ENCODE measurements at regions not wholly inside any gene's neighbourhood (a gene's known extent, or its start where the extent isn't known, plus 50 kb on each side); places are given as distances from the start of the nearest gene placed in this dataset.

- Mint-ChIP-seq H3K9me3 (peaks cover 13 to 20% of the 10 kb centered on the region in 2 experiments; a peak in 4 of 5 replicates), H3K36me3 (ENCODE audit: insufficient read depth in 1 of 3, low read depth in 3 of 3) (peaks cover 3 to 24% (median 22%) of the 10 kb centered on the region in 3 experiments), H3K27ac (no peak overlapping the region), H3K27me3 (ENCODE audit: low read depth) (no peaks in the 10 kb centered on the region), H3K4me1 (peaks cover 0 to 5% of the 10 kb centered on the region in 2 experiments; a peak in 2 of 4 replicates), H3K4me3 (no peak overlapping the region)
- Histone ChIP-seq H3T11ph (ENCODE audit: low read length) (no peak overlapping the region), H2AFZ (ENCODE audit: low read length) (no peak overlapping the region), H3K27me3 (ENCODE audit: insufficient read depth, low read length) (no peaks in the 10 kb centered on the region), H2BK120ac (ENCODE audit: low read depth, low read length, poor library complexity, severe bottlenecking) (no peak overlapping the region), H2BK12ac (ENCODE audit: insufficient read length, low read depth, low read length) (no peak overlapping the region), H3K4ac (ENCODE audit: low read depth, low read length) (no peak overlapping the region), H3K4me1 (ENCODE audit: insufficient read depth, low read length) (no peaks in the 10 kb centered on the region; the same call in 1 of the 2 replicates), H3K9me3 (ENCODE audit: control insufficient read depth, low read depth, low read length) (no peaks in the 10 kb centered on the region), H3K14ac (ENCODE audit: insufficient read depth, low read length) (no peak overlapping the region), H3K79me1 (ENCODE audit: insufficient read depth, low read depth, low read length, poor library complexity, severe bottlenecking) (no peaks in the 10 kb centered on the region), H3K23me2 (ENCODE audit: insufficient read length, low read depth, low read length, poor library complexity, severe bottlenecking) (no peaks in the 10 kb centered on the region), H2BK5ac (ENCODE audit: insufficient read length, low read length) (no peak overlapping the region), H3K18ac (ENCODE audit: insufficient read length, low read depth, low read length) (no peak overlapping the region), H3K79me2 (ENCODE audit: insufficient read depth, low read length) (no peaks in the 10 kb centered on the region), H3K23ac (ENCODE audit: insufficient read length, low read depth, low read length) (no peak overlapping the region), H3K4me2 (ENCODE audit: insufficient read depth, insufficient read length, low read length) (no peak overlapping the region), H2BK20ac (ENCODE audit: low read depth, low read length, poor library complexity, severe bottlenecking) (no peak overlapping the region), H3K56ac (ENCODE audit: insufficient read length, low read depth, low read length) (no peak overlapping the region), H4K5ac (ENCODE audit: insufficient read length, low read depth, low read length) (no peak overlapping the region), H4K20me1 (ENCODE audit: control insufficient read depth, insufficient read depth, insufficient read length) (no peaks in the 10 kb centered on the region), H2AK5ac (ENCODE audit: insufficient read length, low read length) (no peak overlapping the region), H2BK15ac (ENCODE audit: low read depth, low read length) (no peak overlapping the region), H3K27ac (ENCODE audit: insufficient read length, low read depth, low read length) (no peak overlapping the region), H4K8ac (replicated peaks; ENCODE audit: insufficient read length, low read depth, low read length) (no peak overlapping the region), H4K91ac (ENCODE audit: insufficient read length, low read depth, low read length) (no peak overlapping the region), H3K9ac (ENCODE audit: extremely low read depth, insufficient read length, low read length) (no peak overlapping the region)
- no peak for DNase-seq
- no CpG with 5 or more reads among the region's 2 CpGs for WGBS (ENCODE audit: extremely low coverage, insufficient read length, low lambda C conversion rate)
- TF ChIP-seq CTCF (conservative IDR thresholded peaks at IDR 0.05): no peak
These were observed 279.2 kb upstream of the TMC3 start for GRCh38 chr15:81653259-81653658.

Measured in H9 (cell line).